ENCODE measurements at regions not wholly inside any gene's neighbourhood (a gene's known extent, or its start where the extent isn't known, plus 50 kb on each side); places are given as distances from the start of the nearest gene placed in this dataset.

- TF ChIP-seq POLR2AphosphoS5 (IDR thresholded peaks at IDR 0.05; ENCODE audit: low read depth, low read length) (no peak), TCF7L2 (IDR thresholded peaks at IDR 0.05; ENCODE audit: low read depth, low read length) (no peak), SIN3A (IDR thresholded peaks at IDR 0.05; ENCODE audit: borderline replicate concordance, insufficient read depth, low read depth, low read length) (no peak), CTCF (IDR thresholded peaks at IDR 0.05) (no peak), REST (IDR thresholded peaks at IDR 0.05; ENCODE audit: insufficient read depth in 1 of 2, low read depth in 2 of 2, low read length in 1 of 2) (no peak)
- DNase-seq (ENCODE audit: low read depth, low spot score), result no peak
- no TSS peak for BruUV-seq (replicated peaks)
- in situ Hi-C loops (cut with HindIII; ENCODE audit: low pct_unique_long_range_greater_than_20kb, low sequenced_read_pairs), result no loop called here
- ChIA-PET POLR2A (no interaction called here), CTCF (no interaction called here)
- no peaks in the 10 kb centered on the region for H3K9me3 ChIP-seq (ENCODE audit: control insufficient read depth, insufficient read depth, low read depth, low read length)
- no peaks in the 10 kb centered on the region for H3K4me1 ChIP-seq (ENCODE audit: control insufficient read depth, insufficient read depth, low read length)
- no peaks in the 10 kb centered on the region; the same call in 1 of the 2 replicates for H3K27me3 ChIP-seq (ENCODE audit: control insufficient read depth, insufficient read depth, low read length)
- intact Hi-C loops (cut with micrococcal nuclease; ENCODE audit: unreplicated experiment), result no loop called here
- no peaks in the 10 kb centered on the region for H3K36me3 ChIP-seq (ENCODE audit: control insufficient read depth, insufficient read depth, low read length)
- H3K27ac ChIP-seq (ENCODE audit: low read length), result no peak overlapping the region
- H3K4me3 ChIP-seq (ENCODE audit: low read depth in 2 of 2, low read length in 2 of 2), result no peak overlapping the region
- no peak for ATAC-seq
Measured at GRCh38 chr10:90975096-90975495, 54.2 kb upstream of the ANKRD1 start.

GRCh38 chr10:90977162-90977854 lies 56.4 kb upstream of the ANKRD1 start:
- no peak for DNase-seq (ENCODE audit: low read depth, low spot score)
- CTCF ChIA-PET, result no interaction called here
- H3K9me3 ChIP-seq (ENCODE audit: control insufficient read depth, insufficient read depth, low read depth, low read length), result no peaks in the 10 kb centered on the region
- no peak overlapping the region for H3K4me3 ChIP-seq (ENCODE audit: low read depth in 2 of 2, low read length in 2 of 2)
- intact Hi-C loops (cut with micrococcal nuclease; ENCODE audit: unreplicated experiment) (no loop called here), in situ Hi-C loops (cut with HindIII; ENCODE audit: low pct_unique_long_range_greater_than_20kb, low sequenced_read_pairs) (no loop called here)
- H3K4me1 ChIP-seq (ENCODE audit: control insufficient read depth, insufficient read depth, low read length), result no peaks in the 10 kb centered on the region
- no peak overlapping the region for H3K27ac ChIP-seq (ENCODE audit: low read length)
- no peaks in the 10 kb centered on the region; the same call in 1 of the 2 replicates for H3K27me3 ChIP-seq (ENCODE audit: control insufficient read depth, insufficient read depth, low read length)
- POLR2A ChIA-PET, result no interaction called here
- TF ChIP-seq TCF7L2 (IDR thresholded peaks at IDR 0.05; ENCODE audit: low read depth, low read length), result no peak
- TF ChIP-seq REST (IDR thresholded peaks at IDR 0.05; ENCODE audit: insufficient read depth in 1 of 2, low read depth in 2 of 2, low read length in 1 of 2), result no peak
- TF ChIP-seq CTCF (IDR thresholded peaks at IDR 0.05), result no peak
- TF ChIP-seq SIN3A (IDR thresholded peaks at IDR 0.05; ENCODE audit: borderline replicate concordance, insufficient read depth, low read depth, low read length), result no peak
- no peak for TF ChIP-seq POLR2AphosphoS5 (IDR thresholded peaks at IDR 0.05; ENCODE audit: low read depth, low read length)
- no peaks in the 10 kb centered on the region for H3K36me3 ChIP-seq (ENCODE audit: control insufficient read depth, insufficient read depth, low read length)
- BruUV-seq (replicated peaks), result no TSS peak
- no peak for ATAC-seq
